OCI-LY3 (cell line): ENCODE measurements at regions not wholly inside any gene's neighbourhood (a gene's known extent, or its start where the extent isn't known, plus 50 kb on each side); places are given as distances from the start of the nearest gene placed in this dataset.
A peak's percentile ranks its signal among the peaks of the same experiment; 100 is the strongest.

Experiments
- H2AFZ ChIP-seq: fragments of 200-600, 300-600 bp; shearing (Covaris generic); 2 replicates; pipeline ENCODE4 v1.6.0; 2014; ENCODE audit warnings: antibody characterized with exemption, low read depth, low read length
- H3K27ac ChIP-seq: fragments of 200-600, 300-600 bp; sonication (generic); 2 replicates; pipeline ENCODE4 v1.5.1; 2014; ENCODE audit warnings: mild to moderate bottlenecking, low read length, moderate library complexity, mixed read lengths
- H3K27me3 ChIP-seq: fragments of 200-600, 300-600 bp; sonication (generic); 2 replicates; pipeline ENCODE4 v1.6.1; 2014; ENCODE audit warnings: low read depth, low read length, mixed read lengths
- H3K36me3 ChIP-seq: fragments of 200-600, 300-600 bp; sonication (generic); replicated peaks from 2 replicates; pipeline ENCODE3; 2014; ENCODE audit warnings: low read depth, low read length, mixed read lengths
- H3K4me1 ChIP-seq: fragments of 300-600, 200-600 bp; sonication (generic); 2 replicates; pipeline ENCODE4 v1.6.1; 2014; ENCODE audit warnings: low read length, mixed read lengths
- H3K4me2 ChIP-seq: fragments of 200-600, 300-600 bp; sonication (generic); 2 replicates; pipeline ENCODE4 v1.6.1; 2014; ENCODE audit warnings: low read length, mixed read lengths
- H3K4me3 ChIP-seq: fragments of 300-600, 200-600 bp; sonication (generic); 2 replicates; pipeline ENCODE4 v1.5.1; 2014; ENCODE audit warnings: antibody characterized with exemption, mild to moderate bottlenecking, low read length, moderate library complexity
- H3K79me2 ChIP-seq: fragments of 300-600, 200-600 bp; shearing (Covaris generic); 2 replicates; pipeline ENCODE4 v1.6.1; 2014; ENCODE audit warnings: mild to moderate bottlenecking, low read length, mixed read lengths
- H3K9ac ChIP-seq: fragments of 300-600, 200-600 bp; shearing (Covaris generic); 2 replicates; pipeline ENCODE4 v1.6.0; 2014; ENCODE audit warnings: mild to moderate bottlenecking, low read length, moderate library complexity
- H3K9me3 ChIP-seq: fragments of 200-600, 300-600 bp; shearing (Covaris generic); 2 replicates; pipeline ENCODE4 v1.6.1; 2014; ENCODE audit warnings: low read length, mixed read lengths; ENCODE audit not compliant: insufficient read depth
- H4K20me1 ChIP-seq: fragments of 200-600, 300-600 bp; sonication (generic); 2 replicates; pipeline ENCODE4 v1.6.1; 2016; ENCODE audit warnings: low read length, mixed read lengths; ENCODE audit not compliant: insufficient read depth
- CTCF ChIP-seq: fragments of 200-600, 300-600 bp; sonication (generic); IDR thresholded peaks from 2 replicates; pipeline ENCODE4 v1.5.1; 2014; ENCODE audit warnings: antibody characterized with exemption, low read length, low read depth
- EZH2phosphoT487 ChIP-seq: fragments of 200-600 bp; shearing (Covaris generic); IDR thresholded peaks from 2 replicates; pipeline ENCODE4 v1.6.1; 2018; ENCODE audit warnings: antibody characterized with exemption, mixed run types, low read depth

GRCh38 chr3:59326246-59327024 lies 276.6 kb upstream of the CFAP20DC start:
- H3K4me2 ChIP-seq: no peak overlapping the region

GRCh38 chr3:59321881-59322540 lies 272.2 kb upstream of the CFAP20DC start:
- no peak overlapping the region for H2AFZ ChIP-seq
- no peaks in the 10 kb centered on the region for H3K36me3 ChIP-seq
- no peaks in the 10 kb centered on the region for H3K27me3 ChIP-seq
- no peak overlapping the region for H3K4me3 ChIP-seq
- no peaks in the 10 kb centered on the region for H4K20me1 ChIP-seq
- no peak overlapping the region for H3K4me2 ChIP-seq
- H3K27ac ChIP-seq: no peak overlapping the region
- no peak overlapping the region for H3K9ac ChIP-seq
- no peak for TF ChIP-seq CTCF
- no peak for TF ChIP-seq EZH2phosphoT487
- no peaks in the 10 kb centered on the region for H3K9me3 ChIP-seq
- H3K79me2 ChIP-seq: no peaks in the 10 kb centered on the region
- no peaks in the 10 kb centered on the region for H3K4me1 ChIP-seq

More at GRCh38 chr3:59326246-59327024, 276.6 kb upstream of the CFAP20DC start:
- H3K79me2 ChIP-seq: no peaks in the 10 kb centered on the region
- H3K4me3 ChIP-seq: no peak overlapping the region
- no peaks in the 10 kb centered on the region for H3K27me3 ChIP-seq
- no peaks in the 10 kb centered on the region for H3K4me1 ChIP-seq
- H3K9me3 ChIP-seq: no peaks in the 10 kb centered on the region
- H4K20me1 ChIP-seq: no peaks in the 10 kb centered on the region
- TF ChIP-seq EZH2phosphoT487: no peak
- TF ChIP-seq CTCF: peak; percentile 33
- H2AFZ ChIP-seq: no peak overlapping the region
- no peaks in the 10 kb centered on the region for H3K36me3 ChIP-seq
- H3K9ac ChIP-seq: no peak overlapping the region
- no peak overlapping the region for H3K27ac ChIP-seq

- Histone ChIP-seq H3K4me3 (no peak overlapping the region), H3K36me3 (peaks cover 3% of the 10 kb centered on the region)
- no peak for TF ChIP-seq CTCF
- no peak for TF ChIP-seq EZH2phosphoT487
Observed at GRCh38 chr3:59320080-59320479, 270.3 kb upstream of the CFAP20DC start.

GRCh38 chr3:59319442-59319841 lies 269.6 kb upstream of the CFAP20DC start:
- TF ChIP-seq CTCF (no peak), EZH2phosphoT487 (no peak)
- Histone ChIP-seq H3K4me2 (no peak overlapping the region), H3K36me3 (peaks cover 4% of the 10 kb centered on the region), H4K20me1 (no peaks in the 10 kb centered on the region), H3K9ac (no peak overlapping the region), H2AFZ (no peak overlapping the region), H3K27me3 (no peaks in the 10 kb centered on the region), H3K79me2 (no peaks in the 10 kb centered on the region), H3K27ac (no peak overlapping the region), H3K4me1 (peaks cover 16% of the 10 kb centered on the region), H3K9me3 (no peaks in the 10 kb centered on the region), H3K4me3 (no peak overlapping the region)

More at GRCh38 chr3:59320080-59320479, 270.3 kb upstream of the CFAP20DC start:
- no peaks in the 10 kb centered on the region for H4K20me1 ChIP-seq
- no peak overlapping the region for H2AFZ ChIP-seq
- H3K79me2 ChIP-seq: no peaks in the 10 kb centered on the region
- no peak overlapping the region for H3K9ac ChIP-seq
- no peak overlapping the region for H3K27ac ChIP-seq
- H3K4me2 ChIP-seq: no peak overlapping the region
- peaks cover 11% of the 10 kb centered on the region for H3K4me1 ChIP-seq
- H3K9me3 ChIP-seq: no peaks in the 10 kb centered on the region
- no peaks in the 10 kb centered on the region for H3K27me3 ChIP-seq
